HCT116 (cell line): ENCODE measurements at regions not wholly inside any gene's neighbourhood (a gene's known extent, or its start where the extent isn't known, plus 50 kb on each side); places are given as distances from the start of the nearest gene placed in this dataset.
"Not testable (repeated sequence)": the region's sequence is repeated elsewhere in the genome, so short reads cannot be mapped to it uniquely, and the experiment has no call there.

Source experiments
- ATAC-seq: fragments of 200-7000 bp; cut with Tn5 transposase; 2 replicates; pipeline ENCODE4 v1.9.1; 2020; ENCODE audit warnings: mild to moderate bottlenecking, moderate library complexity
- BruUV-seq: library from RNA; stranded (reverse); fragments of 400-500 nt; replicated peaks from 2 replicates; lab custom pipeline; 2021; lab: Mats Ljungman, UMichigan
- CTCF ChIA-PET: fragments of 300-600 bp; sonication (Branson Sonifier 250); formaldehyde crosslinking; loops from one replicate; lab custom pipeline; 2021; ENCODE audit warnings: antibody characterized with exemption; lab: Charles Lee
- POLR2A ChIA-PET: fragments of 300-600, 350-600 bp; sonication (Branson Sonifier 250); formaldehyde crosslinking; loops from one replicate; lab custom pipeline; 2021; ENCODE audit warnings: antibody characterized with exemption; lab: Charles Lee
- RAD21 ChIA-PET, 2 experiments: fragments of 300-600 bp; sonication (Branson Sonifier 250); formaldehyde crosslinking; loops; one replicate each; lab custom pipeline; 2023; ENCODE audit warnings: low total read pairs in 2 of 2; ENCODE audit not compliant: uncharacterized antibody in 2 of 2, unreplicated experiment in 2 of 2, low non-redundant PET in 1 of 2; lab: Charles Lee
- DNase-seq: peaks from one replicate; pipeline ENCODE4 v3.0.0-alpha.2; 2010; ENCODE audit warnings: low read depth, low spot score
- H2AFZ ChIP-seq: fragments of 200-600 bp; shearing (Covaris generic), sonication (generic); 2 replicates; pipeline ENCODE4 v1.6.1; 2017; ENCODE audit warnings: low read depth, mixed run types, mixed read lengths, antibody characterized with exemption, low read length; ENCODE audit not compliant: poor library complexity, severe bottlenecking
- H3K27ac ChIP-seq: 2 replicates; pipeline ENCODE4 v1.5.1; 2012; ENCODE audit warnings: low read depth, low read length
- H3K27me3 ChIP-seq: fragments of 200-600 bp; sonication (generic); 2 replicates; pipeline ENCODE4 v1.6.1; 2016; ENCODE audit warnings: mixed run types, low read length, mixed read lengths; ENCODE audit not compliant: insufficient read depth
- H3K36me3 ChIP-seq, 2 experiments: fragments of 200-500 bp in 1 of 2; fragments of 200-600 bp in 1 of 2; sonication (Bioruptor generic) in 1 of 2; sonication (generic) in 1 of 2; 2 replicates each; pipeline versions ENCODE4 v1.5.1 to v1.6.1; 2014 to 2016; ENCODE audit warnings: low read length in 2 of 2, inconsistent platforms in 1 of 2, mixed read lengths in 1 of 2, mixed run types in 1 of 2; ENCODE audit not compliant: insufficient read depth in 2 of 2, control insufficient read depth in 1 of 2
- H3K4me1 ChIP-seq, 2 experiments: fragments of 200-600 bp in 1 of 2; sonication (generic) in 1 of 2; 2 replicates each; pipeline versions ENCODE4 v1.5.1 to v1.6.1; 2012 to 2017; ENCODE audit warnings: low read length in 2 of 2, inconsistent platforms in 1 of 2, mild to moderate bottlenecking in 1 of 2, mixed read lengths in 1 of 2, mixed run types in 1 of 2, moderate library complexity in 1 of 2; ENCODE audit not compliant: insufficient read depth in 2 of 2, control insufficient read depth in 1 of 2
- H3K4me2 ChIP-seq: fragments of 200-600 bp; sonication (generic); 2 replicates; pipeline ENCODE4 v1.6.1; 2017; ENCODE audit warnings: mixed run types, low read length, mixed read lengths
- H3K4me3 ChIP-seq, 2 experiments: fragments of 200-600 bp in 1 of 2; sonication (generic) in 1 of 2; replicated peaks in 1 of 2; 2 replicates each; pipeline ENCODE4 v1.5.1; 2011 to 2016; ENCODE audit warnings: low read length in 2 of 2, control low read depth in 1 of 2, low read depth in 1 of 2, mild to moderate bottlenecking in 1 of 2, mixed read lengths in 1 of 2, mixed run types in 1 of 2
- H3K79me2 ChIP-seq: fragments of 200-600 bp; sonication (generic); 2 replicates; pipeline ENCODE4 v1.6.1; 2017; ENCODE audit warnings: mild to moderate bottlenecking, mixed run types, low read length, moderate library complexity, mixed read lengths; ENCODE audit not compliant: insufficient read depth
- H3K9ac ChIP-seq: fragments of 200-600 bp; sonication (generic); 2 replicates; pipeline ENCODE4 v1.6.1; 2016; ENCODE audit warnings: low read length, mixed read lengths
- H3K9me2 ChIP-seq: fragments of 200-600 bp; sonication (generic), shearing (Covaris generic); 2 replicates; pipeline ENCODE4 v1.6.1; 2017; ENCODE audit warnings: mixed run types, mild to moderate bottlenecking, moderate library complexity; ENCODE audit not compliant: insufficient read depth
- H3K9me3 ChIP-seq, 2 experiments: fragments of 200-500 bp in 1 of 2; fragments of 200-600 bp in 1 of 2; sonication (Bioruptor generic) in 1 of 2; sonication (generic) in 1 of 2; 2 replicates each; pipeline ENCODE4 v1.6.1; 2014 to 2017; ENCODE audit warnings: low read length in 2 of 2, mixed read lengths in 2 of 2, inconsistent platforms in 1 of 2, low read depth in 1 of 2, mild to moderate bottlenecking in 1 of 2, mixed run types in 1 of 2, moderate library complexity in 1 of 2; ENCODE audit not compliant: control insufficient read depth in 1 of 2, insufficient read depth in 1 of 2
- H4K20me1 ChIP-seq: fragments of 200-600 bp; sonication (generic), shearing (Covaris generic); 2 replicates; pipeline ENCODE4 v1.6.1; 2017; ENCODE audit warnings: mixed run types, mild to moderate bottlenecking, moderate library complexity; ENCODE audit not compliant: insufficient read depth
- EGR1 ChIP-seq: IDR thresholded peaks from 2 replicates; pipeline ENCODE4 v1.6.1; 2012; ENCODE audit warnings: low read depth
- EZH2phosphoT487 ChIP-seq: fragments of 200-600 bp; IDR thresholded peaks from 2 replicates; pipeline ENCODE4 v1.6.1; 2018; ENCODE audit warnings: antibody characterized with exemption, borderline replicate concordance
- JUND ChIP-seq: IDR thresholded peaks from 2 replicates; pipeline ENCODE4 v1.6.1; 2012
- POLR2A ChIP-seq: IDR thresholded peaks from 2 replicates; pipeline ENCODE4 v1.7.0; 2011; ENCODE audit warnings: borderline replicate concordance; ENCODE audit not compliant: insufficient read depth, insufficient read length; ENCODE audit errors: extremely low read depth
- POLR2AphosphoS5 ChIP-seq: IDR thresholded peaks from 2 replicates; pipeline ENCODE4 v1.6.1; 2011; ENCODE audit warnings: mild to moderate bottlenecking, low read depth, low read length, moderate library complexity
- RAD21 ChIP-seq: IDR thresholded peaks from 2 replicates; pipeline ENCODE4 v1.6.1; 2012; ENCODE audit warnings: low read depth, mild to moderate bottlenecking
- SP1 ChIP-seq: IDR thresholded peaks from 2 replicates; pipeline ENCODE4 v1.6.1; 2012; ENCODE audit warnings: low read depth
- YY1 ChIP-seq: IDR thresholded peaks from 2 replicates; pipeline ENCODE4 v1.6.1; 2011; ENCODE audit warnings: low read length, low read depth, moderate library complexity, mild to moderate bottlenecking; ENCODE audit not compliant: insufficient replicate concordance; ENCODE audit errors: extremely low read depth
- ZFX ChIP-seq: fragments of 450-650 bp; IDR thresholded peaks from 2 replicates; pipeline ENCODE4 v1.6.1; 2017
- intact Hi-C: fragments of 100-400 bp; cut with micrococcal nuclease; formaldehyde crosslinking; loops from 2 replicates; pipeline ENCODE4 v1.10.0; 2022

GRCh38 chr1:55786396-55786795 is 571.2 kb upstream of the USP24 start:
- Histone ChIP-seq H3K9me3 (no peaks in the 10 kb centered on the region), H3K4me3 (no peak overlapping the region), H3K4me1 (peaks cover 0 to 10% of the 10 kb centered on the region in 2 experiments; a peak in 2 of 4 replicates), H3K9me2 (no peaks in the 10 kb centered on the region), H4K20me1 (no peaks in the 10 kb centered on the region), H3K9ac (no peak overlapping the region), H3K27ac (no peak overlapping the region), H3K4me2 (no peak overlapping the region), H3K79me2 (no peaks in the 10 kb centered on the region), H2AFZ (no peak overlapping the region), H3K36me3 (no peaks in the 10 kb centered on the region), H3K27me3 (no peaks in the 10 kb centered on the region)
- no TSS peak for BruUV-seq
- ChIA-PET CTCF (no interaction called here), RAD21 (no interaction called here), POLR2A (no interaction called here)
- no peak for DNase-seq
- ATAC-seq: no peak
- TF ChIP-seq RAD21 (no peak), ZFX (no peak), EGR1 (no peak), POLR2AphosphoS5 (no peak), JUND (no peak), POLR2A (no peak), EZH2phosphoT487 (no peak), SP1 (no peak), YY1 (no peak)
- intact Hi-C loops: no loop called here

- POLR2A ChIA-PET, H3K9me2 ChIP-seq, intact Hi-C loops, H3K27ac ChIP-seq, H2AFZ ChIP-seq, BruUV-seq, H4K20me1 ChIP-seq, H3K9ac ChIP-seq, RAD21 ChIA-PET, H3K4me3 ChIP-seq, H3K79me2 ChIP-seq, DNase-seq, ATAC-seq, H3K36me3 ChIP-seq, CTCF ChIA-PET, H3K27me3 ChIP-seq, H3K4me2 ChIP-seq, H3K9me3 ChIP-seq: not testable (repeated sequence)
- peaks cover 0 to 13% of the 10 kb centered on the region in 2 experiments; a peak in 2 of 4 replicates for H3K4me1 ChIP-seq
These were observed 569.8 kb upstream of the USP24 start for GRCh38 chr1:55784941-55785450.
